Vagina (tissue), 2 donors: ENCODE measurements at regions not wholly inside any gene's neighbourhood (a gene's known extent, or its start where the extent isn't known, plus 50 kb on each side); places are given as distances from the start of the nearest gene placed in this dataset.

ENCODE experiments used
- DNase-seq, 2 donors: peaks; one replicate each; pipeline ENCODE4 v3.0.0-alpha.2; 2017; ENCODE audit errors: extremely low spot score in 2 of 2
- H3K27ac ChIP-seq: fragments of 200-600 bp; sonication (generic); one replicate; pipeline ENCODE4 v1.5.1; 2019
- H3K27me3 ChIP-seq: fragments of 200-600 bp; sonication (generic); one replicate; pipeline ENCODE4 v1.5.1; 2019
- H3K36me3 ChIP-seq, 2 donors: fragments of 200-600 bp; sonication (generic); one replicate each; pipeline ENCODE4 v1.5.1; 2017 to 2019
- H3K4me1 ChIP-seq: fragments of 200-600 bp; sonication (generic); one replicate; pipeline ENCODE4 v1.5.1; 2019
- H3K4me3 ChIP-seq, 2 donors: fragments of 200-600 bp; sonication (generic); 1 replicate in 1 of 2; 2 replicates in 1 of 2; pipeline ENCODE4 v1.5.1; 2016 to 2019
- H3K9me3 ChIP-seq: fragments of 200-600 bp; sonication (generic); one replicate; pipeline ENCODE4 v1.5.1; 2019
- CTCF ChIP-seq, 3 experiments: fragments of 450-650 bp in 2 of 3; fragments of 200-600 bp in 1 of 3; sonication (generic) in 1 of 3; IDR thresholded peaks; one replicate each; pipeline ENCODE4 v1.5.1; 2017 to 2019; ENCODE audit warnings: antibody characterized with exemption in 3 of 3, mild to moderate bottlenecking in 2 of 3, moderate library complexity in 2 of 3
- POLR2A ChIP-seq, 2 donors: fragments of 450-650 bp; IDR thresholded peaks; one replicate each; pipeline ENCODE4 v1.6.1; 2017; ENCODE audit warnings: antibody characterized with exemption in 2 of 2, mild to moderate bottlenecking in 2 of 2, moderate library complexity in 2 of 2
- POLR2AphosphoS5 ChIP-seq, 2 donors: sonication (generic); formaldehyde crosslinking; IDR thresholded peaks; one replicate each; pipeline ENCODE4 v1.9.0; 2017; ENCODE audit warnings: antibody characterized with exemption in 2 of 2, mild to moderate bottlenecking in 2 of 2, low read depth in 1 of 2; ENCODE audit not compliant: insufficient read depth in 1 of 2
- intact Hi-C: fragments of 100-400 bp; cut with DNase I; formaldehyde crosslinking; loops from one replicate; pipeline ENCODE4 v1.15.1; 2023

GRCh38 chr16:59665618-59666220 is 931.6 kb upstream of the GOT2 start:
- H3K36me3 ChIP-seq: no peaks in the 10 kb centered on the region
- H3K27ac ChIP-seq: no peak overlapping the region
- intact Hi-C loops: no loop called here
- no peak for DNase-seq
- TF ChIP-seq POLR2A (IDR thresholded peaks at IDR 0.05) (no peak), POLR2AphosphoS5 (IDR thresholded peaks at IDR 0.05; ENCODE audit: insufficient read depth in 1 of 2, low read depth in 1 of 2) (no peak), CTCF (IDR thresholded peaks at IDR 0.05) (no peak)
- H3K4me1 ChIP-seq: no peaks in the 10 kb centered on the region
- H3K9me3 ChIP-seq: no peaks in the 10 kb centered on the region
- H3K27me3 ChIP-seq: no peaks in the 10 kb centered on the region
- H3K4me3 ChIP-seq: no peak overlapping the region

GRCh38 chr16:59658572-59658971 is 924.5 kb upstream of the GOT2 start:
- no peaks in the 10 kb centered on the region for H3K9me3 ChIP-seq
- H3K4me1 ChIP-seq: peaks cover 12% of the 10 kb centered on the region
- no peaks in the 10 kb centered on the region for H3K27me3 ChIP-seq
- H3K36me3 ChIP-seq: no peaks in the 10 kb centered on the region
- no peak for DNase-seq
- H3K27ac ChIP-seq: no peak overlapping the region
- H3K4me3 ChIP-seq: no peak overlapping the region
- no peak for TF ChIP-seq POLR2AphosphoS5 (IDR thresholded peaks at IDR 0.05; ENCODE audit: insufficient read depth in 1 of 2, low read depth in 1 of 2)
- TF ChIP-seq CTCF (IDR thresholded peaks at IDR 0.05): no peak
- TF ChIP-seq POLR2A (IDR thresholded peaks at IDR 0.05): no peak
- intact Hi-C loops: no loop called here

- TF ChIP-seq CTCF (IDR thresholded peaks at IDR 0.05): no peak
- no peak for TF ChIP-seq POLR2A (IDR thresholded peaks at IDR 0.05)
- TF ChIP-seq POLR2AphosphoS5 (IDR thresholded peaks at IDR 0.05; ENCODE audit: insufficient read depth in 1 of 2, low read depth in 1 of 2): no peak
- Histone ChIP-seq H3K9me3 (no peaks in the 10 kb centered on the region), H3K27me3 (no peaks in the 10 kb centered on the region), H3K27ac (no peak overlapping the region), H3K36me3 (no peaks in the 10 kb centered on the region), H3K4me1 (peaks cover 12% of the 10 kb centered on the region), H3K4me3 (no peak overlapping the region)
- intact Hi-C loops: no loop called here
- no peak for DNase-seq
These were observed 920.9 kb upstream of the GOT2 start for GRCh38 chr16:59655031-59655430.

GRCh38 chr16:59654455-59654854 is 920.3 kb upstream of the GOT2 start:
- TF ChIP-seq CTCF (IDR thresholded peaks at IDR 0.05) (no peak), POLR2AphosphoS5 (IDR thresholded peaks at IDR 0.05; ENCODE audit: insufficient read depth in 1 of 2, low read depth in 1 of 2) (no peak), POLR2A (IDR thresholded peaks at IDR 0.05) (no peak)
- no peak overlapping the region for H3K27ac ChIP-seq

GRCh38 chr16:59651662-59652061 is 917.5 kb upstream of the GOT2 start:
- Histone ChIP-seq H3K27me3 (no peaks in the 10 kb centered on the region), H3K9me3 (no peaks in the 10 kb centered on the region), H3K27ac (no peak overlapping the region), H3K4me1 (peaks cover 12% of the 10 kb centered on the region), H3K4me3 (no peak overlapping the region), H3K36me3 (no peaks in the 10 kb centered on the region)
- intact Hi-C loops: no loop called here
- no peak for DNase-seq
- no peak for TF ChIP-seq CTCF (IDR thresholded peaks at IDR 0.05)
- no peak for TF ChIP-seq POLR2A (IDR thresholded peaks at IDR 0.05)
- TF ChIP-seq POLR2AphosphoS5 (IDR thresholded peaks at IDR 0.05; ENCODE audit: insufficient read depth in 1 of 2, low read depth in 1 of 2): no peak

More at GRCh38 chr16:59654455-59654854, 920.3 kb upstream of the GOT2 start:
- H3K36me3 ChIP-seq: no peaks in the 10 kb centered on the region
- no peaks in the 10 kb centered on the region for H3K9me3 ChIP-seq
- DNase-seq: no peak
- no peaks in the 10 kb centered on the region for H3K27me3 ChIP-seq
- intact Hi-C loops: no loop called here
- H3K4me1 ChIP-seq: peaks cover 12% of the 10 kb centered on the region
- no peak overlapping the region for H3K4me3 ChIP-seq
